ENCODE measurements at regions not wholly inside any gene's neighbourhood (a gene's known extent, or its start where the extent isn't known, plus 50 kb on each side); places are given as distances from the start of the nearest gene placed in this dataset.

GRCh38 chr5:130706696-130707095 is 458.4 kb downstream of the HINT1 start:
- no peaks in the 10 kb centered on the region for H3K9me3 ChIP-seq (ENCODE audit: insufficient read depth, low read depth, low read length)
- no peaks in the 10 kb centered on the region for H3K9me2 ChIP-seq (replicated peaks; ENCODE audit: low read depth, low read length)
- H3K4me3 ChIP-seq (ENCODE audit: low read length, poor library complexity, severe bottlenecking) = no peak overlapping the region
- TF ChIP-seq, protein P1, sequence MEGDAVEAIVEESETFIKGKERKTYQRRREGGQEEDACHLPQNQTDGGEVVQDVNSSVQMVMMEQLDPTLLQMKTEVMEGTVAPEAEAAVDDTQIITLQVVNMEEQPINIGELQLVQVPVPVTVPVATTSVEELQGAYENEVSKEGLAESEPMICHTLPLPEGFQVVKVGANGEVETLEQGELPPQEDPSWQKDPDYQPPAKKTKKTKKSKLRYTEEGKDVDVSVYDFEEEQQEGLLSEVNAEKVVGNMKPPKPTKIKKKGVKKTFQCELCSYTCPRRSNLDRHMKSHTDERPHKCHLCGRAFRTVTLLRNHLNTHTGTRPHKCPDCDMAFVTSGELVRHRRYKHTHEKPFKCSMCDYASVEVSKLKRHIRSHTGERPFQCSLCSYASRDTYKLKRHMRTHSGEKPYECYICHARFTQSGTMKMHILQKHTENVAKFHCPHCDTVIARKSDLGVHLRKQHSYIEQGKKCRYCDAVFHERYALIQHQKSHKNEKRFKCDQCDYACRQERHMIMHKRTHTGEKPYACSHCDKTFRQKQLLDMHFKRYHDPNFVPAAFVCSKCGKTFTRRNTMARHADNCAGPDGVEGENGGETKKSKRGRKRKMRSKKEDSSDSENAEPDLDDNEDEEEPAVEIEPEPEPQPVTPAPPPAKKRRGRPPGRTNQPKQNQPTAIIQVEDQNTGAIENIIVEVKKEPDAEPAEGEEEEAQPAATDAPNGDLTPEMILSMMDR (conservative IDR thresholded peaks at IDR 0.05; ENCODE audit: low read length) = no peak
- no peak for TF ChIP-seq EZH2phosphoT487 (IDR thresholded peaks at IDR 0.05; ENCODE audit: borderline replicate concordance)
- no peaks in the 10 kb centered on the region for H3F3A ChIP-seq (ENCODE audit: low read depth)
- no peak overlapping the region for H3K4me2 ChIP-seq (ENCODE audit: low read depth, low read length, poor library complexity, severe bottlenecking)
- no peaks in the 10 kb centered on the region for H3K4me1 ChIP-seq (ENCODE audit: insufficient read depth, low read length, poor library complexity, severe bottlenecking)
- no peak overlapping the region for H3K9ac ChIP-seq (ENCODE audit: low read depth, low read length, poor library complexity, severe bottlenecking)
- H4K20me1 ChIP-seq (ENCODE audit: insufficient read depth, low read length, poor library complexity, severe bottlenecking) = no peaks in the 10 kb centered on the region
- no peaks in the 10 kb centered on the region for H3K36me3 ChIP-seq (ENCODE audit: insufficient read depth, low read length)
- H3K27me3 ChIP-seq (ENCODE audit: insufficient read depth, low read length, poor library complexity, severe bottlenecking) = no peaks in the 10 kb centered on the region
- H3K79me2 ChIP-seq (ENCODE audit: insufficient read depth, low read length) = no peaks in the 10 kb centered on the region
- H2AFZ ChIP-seq (ENCODE audit: low read length) = no peak overlapping the region

- no peaks in the 10 kb centered on the region for H3K9me2 ChIP-seq (replicated peaks; ENCODE audit: low read depth, low read length)
- no peak overlapping the region for H3K9ac ChIP-seq (ENCODE audit: low read depth, low read length, poor library complexity, severe bottlenecking)
- no peaks in the 10 kb centered on the region for H3K9me3 ChIP-seq (ENCODE audit: insufficient read depth, low read depth, low read length)
- H3K27me3 ChIP-seq (ENCODE audit: insufficient read depth, low read length, poor library complexity, severe bottlenecking) = no peaks in the 10 kb centered on the region
- no peaks in the 10 kb centered on the region for H4K20me1 ChIP-seq (ENCODE audit: insufficient read depth, low read length, poor library complexity, severe bottlenecking)
- no peaks in the 10 kb centered on the region for H3F3A ChIP-seq (ENCODE audit: low read depth)
- no peaks in the 10 kb centered on the region for H3K79me2 ChIP-seq (ENCODE audit: insufficient read depth, low read length)
- H3K4me1 ChIP-seq (ENCODE audit: insufficient read depth, low read length, poor library complexity, severe bottlenecking) = no peaks in the 10 kb centered on the region
- H3K36me3 ChIP-seq (ENCODE audit: insufficient read depth, low read length) = no peaks in the 10 kb centered on the region
- TF ChIP-seq, protein P1 (conservative IDR thresholded peaks at IDR 0.05; ENCODE audit: low read length) = no peak
- no peak for TF ChIP-seq EZH2phosphoT487 (IDR thresholded peaks at IDR 0.05; ENCODE audit: borderline replicate concordance)
- H3K4me3 ChIP-seq (ENCODE audit: low read length, poor library complexity, severe bottlenecking) = no peak overlapping the region
- no peak overlapping the region for H3K4me2 ChIP-seq (ENCODE audit: low read depth, low read length, poor library complexity, severe bottlenecking)
- no peak overlapping the region for H2AFZ ChIP-seq (ENCODE audit: low read length)
These were observed 459.7 kb downstream of the HINT1 start for GRCh38 chr5:130705368-130705767.

DNA sequence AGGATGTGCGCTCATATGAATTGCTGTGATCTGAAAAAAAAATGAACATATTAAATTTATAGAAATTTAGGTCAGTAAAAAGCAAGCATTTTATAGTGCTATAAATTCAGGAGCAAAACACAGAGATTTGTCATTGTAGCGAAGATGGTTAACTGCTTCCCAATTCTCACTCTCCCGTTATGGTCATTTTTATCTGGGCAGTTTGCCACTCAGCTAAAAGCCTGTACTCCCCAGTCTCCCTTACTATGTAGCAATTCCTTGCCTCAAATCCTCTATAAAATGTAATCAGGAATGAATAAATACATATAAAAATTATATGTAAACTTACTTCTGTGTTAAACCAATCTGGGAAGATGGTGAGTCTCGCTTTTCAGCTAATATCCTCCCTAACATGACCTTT is 471.5 kb downstream of the HINT1 start:
- TF ChIP-seq, protein P1 (conservative IDR thresholded peaks at IDR 0.05; ENCODE audit: low read length) = no peak
- TF ChIP-seq EZH2phosphoT487 (IDR thresholded peaks at IDR 0.05; ENCODE audit: borderline replicate concordance) = no peak
- no peak overlapping the region for H3K4me2 ChIP-seq (ENCODE audit: low read depth, low read length, poor library complexity, severe bottlenecking)
- H3K9me3 ChIP-seq (ENCODE audit: insufficient read depth, low read depth, low read length) = no peaks in the 10 kb centered on the region
- no peak overlapping the region for H3K9ac ChIP-seq (ENCODE audit: low read depth, low read length, poor library complexity, severe bottlenecking)
- no peaks in the 10 kb centered on the region for H3K36me3 ChIP-seq (ENCODE audit: insufficient read depth, low read length)
- H3K9me2 ChIP-seq (replicated peaks; ENCODE audit: low read depth, low read length) = no peaks in the 10 kb centered on the region
- no peaks in the 10 kb centered on the region for H4K20me1 ChIP-seq (ENCODE audit: insufficient read depth, low read length, poor library complexity, severe bottlenecking)
- H3K4me1 ChIP-seq (ENCODE audit: insufficient read depth, low read length, poor library complexity, severe bottlenecking) = no peaks in the 10 kb centered on the region
- no peaks in the 10 kb centered on the region for H3K27me3 ChIP-seq (ENCODE audit: insufficient read depth, low read length, poor library complexity, severe bottlenecking)
- H3K4me3 ChIP-seq (ENCODE audit: low read length, poor library complexity, severe bottlenecking) = no peak overlapping the region
- H2AFZ ChIP-seq (ENCODE audit: low read length) = no peak overlapping the region
- no peaks in the 10 kb centered on the region for H3F3A ChIP-seq (ENCODE audit: low read depth)
- H3K79me2 ChIP-seq (ENCODE audit: insufficient read depth, low read length) = no peaks in the 10 kb centered on the region
